ENCODE measurements at regions not wholly inside any gene's neighbourhood (a gene's known extent, or its start where the extent isn't known, plus 50 kb on each side); places are given as distances from the start of the nearest gene placed in this dataset.

DNA sequence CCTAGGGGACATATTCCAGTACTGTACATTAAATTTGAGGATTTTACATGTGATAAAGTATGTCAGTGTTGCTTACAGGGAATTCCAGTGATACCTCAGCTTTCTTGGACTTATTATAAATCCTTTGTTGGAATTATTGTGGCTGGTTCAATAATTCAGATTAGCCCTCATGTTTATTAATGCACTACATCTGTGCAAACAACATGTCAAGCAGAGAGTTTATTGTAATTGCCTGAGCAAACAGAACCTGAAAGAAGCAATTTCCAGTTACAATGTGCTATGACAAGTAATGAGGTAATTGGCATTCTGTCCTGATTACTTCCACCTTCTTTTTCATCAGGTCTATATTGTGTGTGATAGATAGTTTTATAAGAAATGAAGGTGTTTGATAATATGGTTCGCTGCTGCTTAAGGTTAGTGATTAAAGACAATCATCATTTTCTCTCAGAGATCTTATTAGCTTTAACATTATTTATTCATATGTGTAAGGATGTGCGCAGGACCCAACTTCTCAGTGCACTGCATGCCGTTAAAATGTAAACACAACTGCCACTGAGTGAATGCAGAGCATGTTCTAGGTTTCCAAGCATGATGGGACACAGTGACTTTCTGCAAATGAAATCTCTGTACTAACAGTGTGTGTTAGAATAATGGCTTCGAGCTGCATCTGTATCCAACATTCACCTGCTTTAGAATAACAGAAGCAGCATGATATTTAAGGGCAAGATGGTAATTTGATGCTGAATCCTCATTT lies 973.7 kb upstream of the POU3F3 start:
- no peaks in the 10 kb centered on the region for H3K27me3 ChIP-seq
- no peak overlapping the region for H3K4me3 ChIP-seq
- no peak overlapping the region for H3K27ac ChIP-seq
- no peaks in the 10 kb centered on the region for H3K9me3 ChIP-seq
- ATAC-seq (ENCODE audit: low FRiP score in 2 of 2) (no peak), DNase-seq (no peak)
- no peaks in the 10 kb centered on the region for H3K36me3 ChIP-seq
- no peaks in the 10 kb centered on the region for H3K4me1 ChIP-seq
- WGBS, 2 donors, result 75 to 81% methylated on average over 4 of the region's 4 CpGs
- no peak for TF ChIP-seq EP300 (IDR thresholded peaks at IDR 0.05)
- TF ChIP-seq, protein P1, sequence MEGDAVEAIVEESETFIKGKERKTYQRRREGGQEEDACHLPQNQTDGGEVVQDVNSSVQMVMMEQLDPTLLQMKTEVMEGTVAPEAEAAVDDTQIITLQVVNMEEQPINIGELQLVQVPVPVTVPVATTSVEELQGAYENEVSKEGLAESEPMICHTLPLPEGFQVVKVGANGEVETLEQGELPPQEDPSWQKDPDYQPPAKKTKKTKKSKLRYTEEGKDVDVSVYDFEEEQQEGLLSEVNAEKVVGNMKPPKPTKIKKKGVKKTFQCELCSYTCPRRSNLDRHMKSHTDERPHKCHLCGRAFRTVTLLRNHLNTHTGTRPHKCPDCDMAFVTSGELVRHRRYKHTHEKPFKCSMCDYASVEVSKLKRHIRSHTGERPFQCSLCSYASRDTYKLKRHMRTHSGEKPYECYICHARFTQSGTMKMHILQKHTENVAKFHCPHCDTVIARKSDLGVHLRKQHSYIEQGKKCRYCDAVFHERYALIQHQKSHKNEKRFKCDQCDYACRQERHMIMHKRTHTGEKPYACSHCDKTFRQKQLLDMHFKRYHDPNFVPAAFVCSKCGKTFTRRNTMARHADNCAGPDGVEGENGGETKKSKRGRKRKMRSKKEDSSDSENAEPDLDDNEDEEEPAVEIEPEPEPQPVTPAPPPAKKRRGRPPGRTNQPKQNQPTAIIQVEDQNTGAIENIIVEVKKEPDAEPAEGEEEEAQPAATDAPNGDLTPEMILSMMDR (IDR thresholded peaks at IDR 0.05), result no peak
- TF ChIP-seq POLR2A (IDR thresholded peaks at IDR 0.05), result no peak
- no peak for TF ChIP-seq POLR2AphosphoS5 (IDR thresholded peaks at IDR 0.05)

DNA sequence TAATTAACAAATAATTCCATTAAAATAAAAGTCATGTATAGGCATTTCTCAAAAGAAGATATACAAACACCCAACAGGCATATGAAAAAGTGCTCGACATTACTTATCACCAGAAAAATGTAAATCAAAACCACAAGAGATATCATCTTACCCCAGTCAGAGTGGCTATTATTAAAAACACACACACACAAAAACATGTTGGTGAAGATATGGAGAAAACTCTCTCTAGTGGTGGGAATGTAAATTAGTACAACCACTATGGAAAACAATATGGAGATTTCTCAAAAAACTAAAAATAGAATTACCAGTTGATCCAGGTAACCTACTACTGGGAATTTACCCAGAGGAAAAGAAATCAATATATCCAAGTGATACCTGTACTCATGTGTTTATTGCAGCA lies 966.3 kb upstream of the POU3F3 start:
- WGBS, 2 donors, result 81 to 91% methylated on average over 1 of the region's 1 CpG
- no peaks in the 10 kb centered on the region for H3K9me3 ChIP-seq
- H3K4me1 ChIP-seq, result no peaks in the 10 kb centered on the region
- H3K4me3 ChIP-seq, result no peak overlapping the region
- DNase-seq, result no peak
- ATAC-seq (ENCODE audit: low FRiP score in 2 of 2), result no peak
- H3K27me3 ChIP-seq, result no peaks in the 10 kb centered on the region
- TF ChIP-seq POLR2AphosphoS5 (IDR thresholded peaks at IDR 0.05) (no peak), EP300 (IDR thresholded peaks at IDR 0.05) (no peak), POLR2A (IDR thresholded peaks at IDR 0.05) (no peak)
- TF ChIP-seq, protein P1 (IDR thresholded peaks at IDR 0.05), result no peak
- no peaks in the 10 kb centered on the region for H3K36me3 ChIP-seq
- H3K27ac ChIP-seq, result no peak overlapping the region

DNA sequence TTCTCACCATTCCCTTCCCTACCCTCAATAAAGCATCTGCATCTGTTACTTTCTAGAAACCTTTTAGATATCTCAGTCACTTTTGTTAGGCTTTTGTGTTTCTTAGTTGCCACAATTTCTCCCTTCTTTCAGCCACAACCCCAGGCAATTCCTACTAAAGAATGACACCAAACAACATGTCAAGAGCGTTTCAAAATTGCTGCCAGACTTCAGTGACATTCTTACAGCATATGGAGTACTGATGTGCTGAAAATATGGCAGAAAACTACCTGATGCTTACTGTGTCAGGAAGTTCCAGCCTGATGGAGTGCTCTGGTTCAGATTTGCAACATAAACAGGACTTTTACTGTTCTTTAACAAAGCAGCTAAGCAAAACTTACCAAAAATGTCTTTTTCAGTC lies 957.7 kb upstream of the POU3F3 start:
- Histone ChIP-seq H3K4me3 (no peak overlapping the region), H3K27me3 (no peaks in the 10 kb centered on the region), H3K4me1 (no peaks in the 10 kb centered on the region), H3K27ac (no peak overlapping the region), H3K9me3 (no peaks in the 10 kb centered on the region), H3K36me3 (no peaks in the 10 kb centered on the region)
- DNase-seq (no peak), ATAC-seq (ENCODE audit: low FRiP score in 2 of 2) (no peak)
- TF ChIP-seq POLR2AphosphoS5 (IDR thresholded peaks at IDR 0.05) (no peak), EP300 (IDR thresholded peaks at IDR 0.05) (no peak), POLR2A (IDR thresholded peaks at IDR 0.05) (no peak)
- TF ChIP-seq, protein P1 (IDR thresholded peaks at IDR 0.05), result no peak
- 68 to 69% methylated on average over 1 of the region's 1 CpG for WGBS, 2 donors

DNA sequence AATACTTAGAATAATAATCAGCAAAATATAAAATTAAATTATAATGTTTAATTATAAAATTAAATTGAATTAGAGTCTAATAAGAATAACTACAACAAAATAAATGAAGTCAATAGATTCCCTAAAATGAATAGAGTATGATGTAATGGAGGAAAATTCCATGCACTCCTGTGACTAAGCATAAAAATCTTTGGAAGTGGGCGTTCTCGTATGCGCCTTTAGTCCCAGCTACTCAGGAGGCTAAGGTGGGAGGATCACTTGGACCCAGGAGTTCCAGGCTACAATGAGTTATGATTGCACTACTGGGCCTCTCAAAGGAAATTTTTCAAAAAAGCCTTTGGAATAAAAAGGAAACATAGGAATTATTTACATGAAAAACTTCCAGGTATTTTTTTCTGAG lies 955.4 kb upstream of the POU3F3 start:
- no peak for DNase-seq

More for the DNA sequence above, 955.4 kb upstream of the POU3F3 start:
- no peaks in the 10 kb centered on the region for H3K36me3 ChIP-seq
- TF ChIP-seq, protein P1 (IDR thresholded peaks at IDR 0.05), result no peak
- TF ChIP-seq POLR2A (IDR thresholded peaks at IDR 0.05) (no peak), POLR2AphosphoS5 (IDR thresholded peaks at IDR 0.05) (no peak), EP300 (IDR thresholded peaks at IDR 0.05) (no peak)
- no peaks in the 10 kb centered on the region for H3K4me1 ChIP-seq
- ATAC-seq (ENCODE audit: low FRiP score in 2 of 2), result no peak
- H3K27ac ChIP-seq, result no peak overlapping the region
- no peaks in the 10 kb centered on the region for H3K9me3 ChIP-seq
- no peak overlapping the region for H3K4me3 ChIP-seq
- 92 to 94% methylated on average over 3 of the region's 3 CpGs for WGBS, 2 donors
- no peaks in the 10 kb centered on the region for H3K27me3 ChIP-seq

Measured in upper lobe of left lung (tissue), 6 donors.